ENCODE measurements at regions not wholly inside any gene's neighbourhood (a gene's known extent, or its start where the extent isn't known, plus 50 kb on each side); places are given as distances from the start of the nearest gene placed in this dataset.

- Mint-ChIP-seq H3K4me1 (ENCODE audit: insufficient read depth, unreplicated experiment) (no peaks in the 10 kb centered on the region), H3K4me3 (ENCODE audit: unreplicated experiment) (no peak overlapping the region), H3K9me3 (ENCODE audit: unreplicated experiment) (no peaks in the 10 kb centered on the region), H3K36me3 (ENCODE audit: insufficient read depth, unreplicated experiment) (no peaks in the 10 kb centered on the region), H3K27ac (ENCODE audit: low read depth, unreplicated experiment) (no peak overlapping the region), H3K27me3 (ENCODE audit: insufficient read depth, unreplicated experiment) (no peaks in the 10 kb centered on the region)
- POLR2A ChIA-PET = interaction anchor here (0.7 kb wide), 1 partner anchor 9 kb away, joined by 3 read pairs; no protein-coding TSS in a partner anchor
- CTCF ChIA-PET = no interaction called here
- no TSS peak for BruUV-seq (replicated peaks)
- DNase-seq (ENCODE audit: unreplicated experiment) = no peak
- TF ChIP-seq, protein P1, sequence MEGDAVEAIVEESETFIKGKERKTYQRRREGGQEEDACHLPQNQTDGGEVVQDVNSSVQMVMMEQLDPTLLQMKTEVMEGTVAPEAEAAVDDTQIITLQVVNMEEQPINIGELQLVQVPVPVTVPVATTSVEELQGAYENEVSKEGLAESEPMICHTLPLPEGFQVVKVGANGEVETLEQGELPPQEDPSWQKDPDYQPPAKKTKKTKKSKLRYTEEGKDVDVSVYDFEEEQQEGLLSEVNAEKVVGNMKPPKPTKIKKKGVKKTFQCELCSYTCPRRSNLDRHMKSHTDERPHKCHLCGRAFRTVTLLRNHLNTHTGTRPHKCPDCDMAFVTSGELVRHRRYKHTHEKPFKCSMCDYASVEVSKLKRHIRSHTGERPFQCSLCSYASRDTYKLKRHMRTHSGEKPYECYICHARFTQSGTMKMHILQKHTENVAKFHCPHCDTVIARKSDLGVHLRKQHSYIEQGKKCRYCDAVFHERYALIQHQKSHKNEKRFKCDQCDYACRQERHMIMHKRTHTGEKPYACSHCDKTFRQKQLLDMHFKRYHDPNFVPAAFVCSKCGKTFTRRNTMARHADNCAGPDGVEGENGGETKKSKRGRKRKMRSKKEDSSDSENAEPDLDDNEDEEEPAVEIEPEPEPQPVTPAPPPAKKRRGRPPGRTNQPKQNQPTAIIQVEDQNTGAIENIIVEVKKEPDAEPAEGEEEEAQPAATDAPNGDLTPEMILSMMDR (IDR thresholded peaks at IDR 0.05; ENCODE audit: unreplicated experiment) = no peak
- intact Hi-C loops (cut with micrococcal nuclease) = no loop called here
Observed at GRCh38 chr6:164063346-164063745, 648.8 kb downstream of the QKI start.

GRCh38 chr6:164062872-164063271 lies 648.4 kb downstream of the QKI start:
- intact Hi-C loops (cut with micrococcal nuclease) = no loop called here
- Mint-ChIP-seq H3K4me3 (ENCODE audit: unreplicated experiment) (no peak overlapping the region), H3K36me3 (ENCODE audit: insufficient read depth, unreplicated experiment) (no peaks in the 10 kb centered on the region), H3K27me3 (ENCODE audit: insufficient read depth, unreplicated experiment) (no peaks in the 10 kb centered on the region), H3K4me1 (ENCODE audit: insufficient read depth, unreplicated experiment) (no peaks in the 10 kb centered on the region), H3K9me3 (ENCODE audit: unreplicated experiment) (no peaks in the 10 kb centered on the region), H3K27ac (ENCODE audit: low read depth, unreplicated experiment) (no peak overlapping the region)
- ChIA-PET POLR2A (no interaction called here), CTCF (no interaction called here)
- no TSS peak for BruUV-seq (replicated peaks)
- no peak for DNase-seq (ENCODE audit: unreplicated experiment)
- TF ChIP-seq, protein P1 (IDR thresholded peaks at IDR 0.05; ENCODE audit: unreplicated experiment) = no peak

DNA sequence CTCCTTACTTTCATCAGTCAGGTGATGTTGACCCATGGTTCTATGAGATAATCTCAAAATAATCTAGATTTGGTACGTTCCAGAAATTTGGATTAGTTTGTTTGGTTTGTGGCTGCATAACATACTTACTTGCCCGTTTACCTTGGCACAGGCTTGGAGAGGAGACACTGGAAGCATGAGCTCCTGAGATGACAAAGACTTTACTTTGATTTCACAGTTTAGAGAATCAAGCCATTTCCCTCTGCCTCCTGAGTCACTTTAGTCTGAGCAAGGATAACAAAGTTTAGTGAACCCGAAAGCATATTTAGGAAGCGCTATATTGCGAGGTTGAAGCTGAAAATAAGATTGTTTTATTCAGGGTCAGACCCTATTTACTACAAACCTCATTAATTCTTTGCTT lies 643.4 kb downstream of the QKI start:
- Mint-ChIP-seq H3K4me3 (ENCODE audit: unreplicated experiment) (no peak overlapping the region), H3K27me3 (ENCODE audit: insufficient read depth, unreplicated experiment) (no peaks in the 10 kb centered on the region), H3K27ac (ENCODE audit: low read depth, unreplicated experiment) (no peak overlapping the region), H3K9me3 (ENCODE audit: unreplicated experiment) (no peaks in the 10 kb centered on the region), H3K4me1 (ENCODE audit: insufficient read depth, unreplicated experiment) (no peaks in the 10 kb centered on the region), H3K36me3 (ENCODE audit: insufficient read depth, unreplicated experiment) (no peaks in the 10 kb centered on the region)
- ChIA-PET CTCF (no interaction called here), POLR2A (no interaction called here)
- TF ChIP-seq, protein P1 (IDR thresholded peaks at IDR 0.05; ENCODE audit: unreplicated experiment) = no peak
- DNase-seq (ENCODE audit: unreplicated experiment) = no peak
- no TSS peak for BruUV-seq (replicated peaks)
- intact Hi-C loops (cut with micrococcal nuclease) = no loop called here

- Mint-ChIP-seq H3K9me3 (ENCODE audit: unreplicated experiment) (no peaks in the 10 kb centered on the region), H3K4me3 (ENCODE audit: unreplicated experiment) (no peak overlapping the region), H3K36me3 (ENCODE audit: insufficient read depth, unreplicated experiment) (no peaks in the 10 kb centered on the region), H3K27ac (ENCODE audit: low read depth, unreplicated experiment) (no peak overlapping the region), H3K4me1 (ENCODE audit: insufficient read depth, unreplicated experiment) (peaks cover 5% of the 10 kb centered on the region), H3K27me3 (ENCODE audit: insufficient read depth, unreplicated experiment) (no peaks in the 10 kb centered on the region)
- BruUV-seq (replicated peaks) = no TSS peak
- intact Hi-C loops (cut with micrococcal nuclease) = no loop called here
- POLR2A ChIA-PET = no interaction called here
- TF ChIP-seq, protein P1 (IDR thresholded peaks at IDR 0.05; ENCODE audit: unreplicated experiment) = no peak
- DNase-seq (ENCODE audit: unreplicated experiment) = peak; percentile 14
- CTCF ChIA-PET = interaction anchor here (0.6 to 1.2 kb wide), 3 partner anchors 17 to 635 kb away, joined by 3 to 5 read pairs (median 3); no protein-coding TSS in a partner anchor
Observed at GRCh38 chr6:164051427-164051826, 636.9 kb downstream of the QKI start.
